ENCODE measurements at regions not wholly inside any gene's neighbourhood (a gene's known extent, or its start where the extent isn't known, plus 50 kb on each side); places are given as distances from the start of the nearest gene placed in this dataset.

DNA sequence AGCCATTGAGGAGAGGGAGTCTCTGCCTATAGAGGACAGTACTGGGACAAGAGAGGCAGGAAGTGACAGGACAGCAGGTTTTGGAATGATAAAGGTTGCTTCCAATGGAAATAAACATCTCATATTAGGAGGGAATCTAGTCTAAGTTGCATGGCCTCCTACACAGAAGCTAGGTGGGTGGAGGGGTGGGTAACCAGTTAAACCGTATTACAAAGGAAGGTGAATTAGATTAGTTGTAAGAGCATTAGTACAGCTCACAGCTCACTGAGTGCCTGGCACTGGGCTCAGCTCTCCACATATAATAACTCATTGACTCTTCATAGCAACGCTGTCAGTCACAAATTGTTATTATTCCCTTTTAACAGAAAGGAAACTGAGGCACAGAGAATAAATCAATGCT lies 468.1 kb downstream of the PTPRU start:
- TF ChIP-seq CTCF (IDR thresholded peaks at IDR 0.05; ENCODE audit: insufficient read depth, low read depth, low read length) (no peak), EZH2 (IDR thresholded peaks at IDR 0.05; ENCODE audit: insufficient read depth, low read length) (no peak)
